ENCODE measurements at regions not wholly inside any gene's neighbourhood (a gene's known extent, or its start where the extent isn't known, plus 50 kb on each side); places are given as distances from the start of the nearest gene placed in this dataset.

GRCh38 chr5:8615142-8615858 lies 746.4 kb downstream of the MTRR start:
- Histone ChIP-seq H2AFZ (ENCODE audit: low read length) (no peak overlapping the region), H3K4me3 (ENCODE audit: low read depth, low read length, poor library complexity, severe bottlenecking) (no peak overlapping the region), H3K36me3 (ENCODE audit: insufficient read depth, low read length) (no peaks in the 10 kb centered on the region), H3K79me2 (ENCODE audit: insufficient read depth, low read depth, low read length) (no peaks in the 10 kb centered on the region), H3K4me2 (ENCODE audit: low read length) (no peak overlapping the region), H4K20me1 (ENCODE audit: insufficient read depth, low read length) (no peaks in the 10 kb centered on the region), H3K4me1 (ENCODE audit: insufficient read depth, low read length, poor library complexity, severe bottlenecking) (no peaks in the 10 kb centered on the region), H3K9me3 (ENCODE audit: low read length) (no peaks in the 10 kb centered on the region), H3K27ac (ENCODE audit: low read depth, low read length, poor library complexity, severe bottlenecking) (no peak overlapping the region), H3K9me2 (ENCODE audit: insufficient read depth, low read length) (no peaks in the 10 kb centered on the region)
- intact Hi-C loops (cut with micrococcal nuclease; ENCODE audit: unreplicated experiment) = no loop called here
- CTCF ChIA-PET (ENCODE audit: unreplicated experiment) = no interaction called here
- no peak for TF ChIP-seq CTCF (conservative IDR thresholded peaks at IDR 0.05; ENCODE audit: low read length)
- TF ChIP-seq EZH2phosphoT487 (IDR thresholded peaks at IDR 0.05; ENCODE audit: borderline replicate concordance, low read depth, low read length) = no peak
- BruUV-seq (replicated peaks) = no TSS peak
- no peak for DNase-seq (ENCODE audit: low spot score)
- POLR2A ChIA-PET = no interaction called here

- ChIA-PET CTCF (ENCODE audit: unreplicated experiment) (no interaction called here), POLR2A (no interaction called here)
- H2AFZ ChIP-seq (ENCODE audit: low read length) = no peak overlapping the region
- no peaks in the 10 kb centered on the region for H3K9me2 ChIP-seq (ENCODE audit: insufficient read depth, low read length)
- H3K4me1 ChIP-seq (ENCODE audit: insufficient read depth, low read length, poor library complexity, severe bottlenecking) = no peaks in the 10 kb centered on the region
- intact Hi-C loops (cut with micrococcal nuclease; ENCODE audit: unreplicated experiment) = no loop called here
- no peaks in the 10 kb centered on the region for H3K9me3 ChIP-seq (ENCODE audit: low read length)
- H3K4me2 ChIP-seq (ENCODE audit: low read length) = no peak overlapping the region
- no peak overlapping the region for H3K4me3 ChIP-seq (ENCODE audit: low read depth, low read length, poor library complexity, severe bottlenecking)
- DNase-seq (ENCODE audit: low spot score) = no peak
- BruUV-seq (replicated peaks) = no TSS peak
- H3K27ac ChIP-seq (ENCODE audit: low read depth, low read length, poor library complexity, severe bottlenecking) = no peak overlapping the region
- no peaks in the 10 kb centered on the region for H3K36me3 ChIP-seq (ENCODE audit: insufficient read depth, low read length)
- H3K79me2 ChIP-seq (ENCODE audit: insufficient read depth, low read depth, low read length) = no peaks in the 10 kb centered on the region
- H4K20me1 ChIP-seq (ENCODE audit: insufficient read depth, low read length) = no peaks in the 10 kb centered on the region
- no peak for TF ChIP-seq EZH2phosphoT487 (IDR thresholded peaks at IDR 0.05; ENCODE audit: borderline replicate concordance, low read depth, low read length)
- TF ChIP-seq CTCF (conservative IDR thresholded peaks at IDR 0.05; ENCODE audit: low read length) = no peak
Observed at GRCh38 chr5:8628521-8628920, 759.6 kb downstream of the MTRR start.

GRCh38 chr5:8633259-8633658 lies 764.3 kb downstream of the MTRR start:
- CTCF ChIA-PET (ENCODE audit: unreplicated experiment) = no interaction called here
- Histone ChIP-seq H3K4me3 (ENCODE audit: low read depth, low read length, poor library complexity, severe bottlenecking) (no peak overlapping the region), H4K20me1 (ENCODE audit: insufficient read depth, low read length) (no peaks in the 10 kb centered on the region), H3K36me3 (ENCODE audit: insufficient read depth, low read length) (no peaks in the 10 kb centered on the region), H3K27ac (ENCODE audit: low read depth, low read length, poor library complexity, severe bottlenecking) (no peak overlapping the region), H3K9me3 (ENCODE audit: low read length) (no peaks in the 10 kb centered on the region), H3K9me2 (ENCODE audit: insufficient read depth, low read length) (no peaks in the 10 kb centered on the region), H3K4me2 (ENCODE audit: low read length) (no peak overlapping the region), H3K79me2 (ENCODE audit: insufficient read depth, low read depth, low read length) (no peaks in the 10 kb centered on the region), H2AFZ (ENCODE audit: low read length) (no peak overlapping the region), H3K4me1 (ENCODE audit: insufficient read depth, low read length, poor library complexity, severe bottlenecking) (no peaks in the 10 kb centered on the region)
- intact Hi-C loops (cut with micrococcal nuclease; ENCODE audit: unreplicated experiment) = no loop called here
- no TSS peak for BruUV-seq (replicated peaks)
- TF ChIP-seq CTCF (conservative IDR thresholded peaks at IDR 0.05; ENCODE audit: low read length) (no peak), EZH2phosphoT487 (IDR thresholded peaks at IDR 0.05; ENCODE audit: borderline replicate concordance, low read depth, low read length) (no peak)
- DNase-seq (ENCODE audit: low spot score) = no peak
- POLR2A ChIA-PET = no interaction called here
